GM21447 (cell line): ENCODE measurements at regions not wholly inside any gene's neighbourhood (a gene's known extent, or its start where the extent isn't known, plus 50 kb on each side); places are given as distances from the start of the nearest gene placed in this dataset.

ENCODE experiments used
- ATAC-seq: cut with Tn5 transposase; IDR thresholded peaks from one replicate; pipeline ENCODE4 v1.9.1; 2021; ENCODE audit not compliant: unreplicated experiment

GRCh38 chr22:34135749-34136148 is 215.5 kb upstream of the LARGE1 start:
- ATAC-seq, result no peak

GRCh38 chr22:34150023-34150422 is 229.7 kb upstream of the LARGE1 start:
- ATAC-seq, result no peak

- no peak for ATAC-seq
These were observed 239.2 kb upstream of the LARGE1 start for GRCh38 chr22:34159491-34159890.

GRCh38 chr22:34160141-34160783 is 240.0 kb upstream of the LARGE1 start:
- ATAC-seq, result no peak

- ATAC-seq, result no peak
These were observed 241.3 kb upstream of the LARGE1 start for GRCh38 chr22:34161431-34162123.

- no peak for ATAC-seq
These were observed 278.7 kb upstream of the LARGE1 start for GRCh38 chr22:34198976-34199375.

GRCh38 chr22:34210301-34210700 is 290.0 kb upstream of the LARGE1 start:
- ATAC-seq, result no peak

GRCh38 chr22:34214372-34214771 is 294.1 kb upstream of the LARGE1 start:
- ATAC-seq, result no peak

GRCh38 chr22:34225278-34225677 is 305.0 kb upstream of the LARGE1 start:
- ATAC-seq, result no peak

GRCh38 chr22:34236527-34236926 is 316.3 kb upstream of the LARGE1 start:
- no peak for ATAC-seq

GRCh38 chr22:34239421-34239820 is 319.1 kb upstream of the LARGE1 start:
- ATAC-seq, result no peak

GRCh38 chr22:34243023-34243422 is 322.7 kb upstream of the LARGE1 start:
- ATAC-seq, result no peak

GRCh38 chr22:34255042-34255441 is 334.8 kb upstream of the LARGE1 start:
- ATAC-seq, result no peak

GRCh38 chr22:34278121-34278520 is 357.8 kb upstream of the LARGE1 start:
- ATAC-seq, result no peak

GRCh38 chr22:34281738-34282137 is 361.5 kb upstream of the LARGE1 start:
- no peak for ATAC-seq

- no peak for ATAC-seq
These were observed 363.6 kb upstream of the LARGE1 start for GRCh38 chr22:34283844-34284243.

- no peak for ATAC-seq
These were observed 373.0 kb upstream of the LARGE1 start for GRCh38 chr22:34293324-34293723.

GRCh38 chr22:34294476-34294875 is 374.2 kb upstream of the LARGE1 start:
- ATAC-seq, result no peak

- no peak for ATAC-seq
These were observed 374.7 kb upstream of the LARGE1 start for GRCh38 chr22:34294986-34295385.

- ATAC-seq, result no peak
These were observed 376.2 kb upstream of the LARGE1 start for GRCh38 chr22:34296461-34296860.

- no peak for ATAC-seq
These were observed 377.4 kb upstream of the LARGE1 start for GRCh38 chr22:34297536-34298120.

- ATAC-seq, result no peak
These were observed 379.2 kb upstream of the LARGE1 start for GRCh38 chr22:34299496-34299895.
